GM23338 (cell line): ENCODE measurements at regions not wholly inside any gene's neighbourhood (a gene's known extent, or its start where the extent isn't known, plus 50 kb on each side); places are given as distances from the start of the nearest gene placed in this dataset.

Source experiments
- ATAC-seq: fragments of 200-7000 bp; cut with Tn5 transposase; 3 replicates; pipeline ENCODE4 v1.9.1; 2020
- DNase-seq: peaks from one replicate; pipeline ENCODE4 v3.0.0-alpha.2; 2015; ENCODE audit warnings: low spot score
- H2AFZ ChIP-seq: fragments of 200-600 bp; sonication (generic); 2 replicates; pipeline ENCODE4 v1.8.0; 2016; ENCODE audit warnings: antibody characterized with exemption, mild to moderate bottlenecking, moderate library complexity
- H3F3A ChIP-seq: fragments of 200-600 bp; sonication (generic); replicated peaks from 2 replicates; pipeline ENCODE4 v1.8.0; 2017; ENCODE audit warnings: antibody characterized with exemption, mixed run types, low read depth
- H3K27ac ChIP-seq: fragments of 200-600 bp; sonication (generic); 2 replicates; pipeline ENCODE4 v1.6.1; 2016; ENCODE audit warnings: low read depth
- H3K27me3 ChIP-seq: fragments of 200-600 bp; sonication (generic); 2 replicates; pipeline ENCODE4 v1.8.0; 2016; ENCODE audit warnings: mild to moderate bottlenecking, mixed run types, moderate library complexity; ENCODE audit not compliant: insufficient read depth
- H3K36me3 ChIP-seq: fragments of 200-600 bp; sonication (generic); 2 replicates; pipeline ENCODE4 v1.8.0; 2016; ENCODE audit warnings: mild to moderate bottlenecking; ENCODE audit not compliant: insufficient read depth
- H3K4me1 ChIP-seq: fragments of 200-600 bp; sonication (generic); 2 replicates; pipeline ENCODE4 v1.8.0; 2016; ENCODE audit warnings: mild to moderate bottlenecking, moderate library complexity; ENCODE audit not compliant: insufficient read depth
- H3K4me2 ChIP-seq: fragments of 200-600 bp; sonication (generic); 2 replicates; pipeline ENCODE4 v1.7.1; 2017; ENCODE audit warnings: mixed run types
- H3K4me3 ChIP-seq: fragments of 200-600 bp; sonication (generic); 2 replicates; pipeline ENCODE4 v1.6.1; 2016; ENCODE audit warnings: mixed run types
- H3K79me2 ChIP-seq: fragments of 200-600 bp; sonication (generic); replicated peaks from 2 replicates; pipeline ENCODE4 v1.8.0; 2017; ENCODE audit warnings: mild to moderate bottlenecking; ENCODE audit not compliant: insufficient read depth
- H3K9me2 ChIP-seq: fragments of 200-600 bp; sonication (generic); 2 replicates; pipeline ENCODE4 v1.8.0; 2017; ENCODE audit not compliant: insufficient read depth
- H4K20me1 ChIP-seq: fragments of 200-600 bp; sonication (generic); replicated peaks from 2 replicates; pipeline ENCODE4 v1.8.0; 2017; ENCODE audit warnings: mild to moderate bottlenecking; ENCODE audit not compliant: insufficient read depth
- H3K27ac Mint-ChIP-seq: 2 replicates; pipeline ENCODE4 v1.8.0; 2020; ENCODE audit warnings: inconsistent platforms, mild to moderate bottlenecking, moderate library complexity, mixed read lengths
- H3K27me3 Mint-ChIP-seq: 3 replicates; pipeline ENCODE4 v1.8.0; 2022; ENCODE audit warnings: low read depth, mild to moderate bottlenecking, moderate library complexity, mixed read lengths, inconsistent platforms; ENCODE audit not compliant: insufficient read depth, poor library complexity
- H3K36me3 Mint-ChIP-seq: 3 replicates; pipeline ENCODE4 v1.8.0; 2021; ENCODE audit warnings: low read depth, mild to moderate bottlenecking, inconsistent platforms, moderate library complexity, mixed read lengths
- H3K4me1 Mint-ChIP-seq: 3 replicates; pipeline ENCODE4 v1.8.0; 2020; ENCODE audit warnings: mild to moderate bottlenecking, inconsistent platforms, mixed read lengths
- H3K4me3 Mint-ChIP-seq: 3 replicates; pipeline ENCODE4 v1.8.0; 2021; ENCODE audit warnings: moderate library complexity, mild to moderate bottlenecking, inconsistent platforms, mixed read lengths
- H3K9me3 Mint-ChIP-seq: 3 replicates; pipeline ENCODE4 v1.8.0; 2020; ENCODE audit warnings: moderate library complexity, mild to moderate bottlenecking, inconsistent platforms, mixed read lengths
- CREB1 ChIP-seq: fragments of 250-450 bp; sonication (Bioruptor Pico); IDR thresholded peaks from 2 replicates; pipeline ENCODE4 v1.5.0; 2020; ENCODE audit warnings: low read depth, mild to moderate bottlenecking, moderate library complexity
- CTCF ChIP-seq, 2 experiments: fragments of 200-600 bp in 1 of 2; sonication (generic) in 1 of 2; conservative IDR thresholded peaks; 2 replicates each; pipeline versions ENCODE4 v1.5.1 to v1.6.1; 2016 to 2017; ENCODE audit warnings: antibody characterized with exemption in 2 of 2, low read depth in 2 of 2, mild to moderate bottlenecking in 2 of 2, moderate library complexity in 1 of 2
- EZH2phosphoT487 ChIP-seq: fragments of 200-600 bp; sonication (generic); IDR thresholded peaks from one replicate; pipeline ENCODE4 v1.8.1; 2018; ENCODE audit warnings: antibody characterized with exemption; ENCODE audit not compliant: unreplicated experiment
- JUNB ChIP-seq: IDR thresholded peaks from one replicate; pipeline ENCODE4 v1.6.1; 2016; ENCODE audit warnings: antibody characterized with exemption; ENCODE audit not compliant: unreplicated experiment
- POLR2AphosphoS5 ChIP-seq: IDR thresholded peaks from 2 replicates; pipeline ENCODE4 v1.6.1; 2016; ENCODE audit warnings: antibody characterized with exemption, low read depth
- REST ChIP-seq: IDR thresholded peaks from one replicate; pipeline ENCODE4 v1.6.1; 2018; ENCODE audit warnings: antibody characterized with exemption; ENCODE audit not compliant: unreplicated experiment
- STAT1 ChIP-seq: IDR thresholded peaks from one replicate; pipeline ENCODE4 v1.6.1; 2016; ENCODE audit warnings: antibody characterized with exemption; ENCODE audit not compliant: unreplicated experiment
- ZNF114 ChIP-seq: fragments of 250-450 bp; sonication (Bioruptor Pico); IDR thresholded peaks from 2 replicates; pipeline ENCODE4 v1.5.0; 2020; ENCODE audit warnings: mild to moderate bottlenecking, moderate library complexity
- ZNF331 ChIP-seq: fragments of 250-450 bp; sonication (Bioruptor Pico); IDR thresholded peaks from 2 replicates; pipeline ENCODE4 v1.5.0; 2020; ENCODE audit warnings: low read depth, mild to moderate bottlenecking, moderate library complexity
- ZNF462 ChIP-seq: fragments of 250-450 bp; sonication (Bioruptor Pico); IDR thresholded peaks from 2 replicates; pipeline ENCODE4 v1.5.0; 2020; ENCODE audit warnings: mild to moderate bottlenecking, moderate library complexity

- no peak for TF ChIP-seq ZNF331 (CRISPR knock-in tag)
- TF ChIP-seq CTCF (conservative IDR thresholded peaks at IDR 0.05; ENCODE audit: low read depth in 2 of 2): no peak
- no peak for TF ChIP-seq POLR2AphosphoS5
These were observed 280.7 kb upstream of the HNRNPA3 start (continued) for GRCh38 chr2:176931588-176932563.

GRCh38 chr2:176934131-176934530, 278.5 kb upstream of the HNRNPA3 start:
- H4K20me1 ChIP-seq: no peaks in the 10 kb centered on the region
- H3K27me3 ChIP-seq: no peaks in the 10 kb centered on the region
- peaks cover 4% of the 10 kb centered on the region; the same call in 2 of the 3 replicates for H3K4me1 Mint-ChIP-seq
- no peaks in the 10 kb centered on the region for H3K36me3 ChIP-seq
- H2AFZ ChIP-seq: no peak overlapping the region
- H3K79me2 ChIP-seq: no peaks in the 10 kb centered on the region
- H3K27ac Mint-ChIP-seq: no peak overlapping the region
- DNase-seq (no peak), ATAC-seq (no peak)
- no peaks in the 10 kb centered on the region for H3K4me1 ChIP-seq
- H3K9me3 Mint-ChIP-seq: no peaks in the 10 kb centered on the region
- no peak overlapping the region for H3K4me3 ChIP-seq
- H3K4me2 ChIP-seq: no peak overlapping the region
- no peaks in the 10 kb centered on the region for H3K27me3 Mint-ChIP-seq
- no peak overlapping the region for H3K27ac ChIP-seq
- no peaks in the 10 kb centered on the region for H3F3A ChIP-seq
- no peaks in the 10 kb centered on the region for H3K36me3 Mint-ChIP-seq
- no peaks in the 10 kb centered on the region for H3K9me2 ChIP-seq
- no peak overlapping the region for H3K4me3 Mint-ChIP-seq
- TF ChIP-seq STAT1 (no peak), EZH2phosphoT487 (no peak), ZNF462 (no peak), JUNB (no peak), REST (no peak), CREB1 (CRISPR knock-in tag) (no peak), CTCF (conservative IDR thresholded peaks at IDR 0.05; ENCODE audit: low read depth in 2 of 2) (no peak), ZNF114 (CRISPR knock-in tag) (no peak)
